ENCODE measurements at regions not wholly inside any gene's neighbourhood (a gene's known extent, or its start where the extent isn't known, plus 50 kb on each side); places are given as distances from the start of the nearest gene placed in this dataset.
A peak's percentile ranks its signal among the peaks of the same experiment; 100 is the strongest.

GRCh38 chr2:23015651-23016200 is 369.3 kb upstream of the KLHL29 start:
- Mint-ChIP-seq H3K4me3 (no peak overlapping the region), H3K27ac (ENCODE audit: unreplicated experiment) (no peak overlapping the region), H3K27me3 (ENCODE audit: low read depth) (no peaks in the 10 kb centered on the region), H3K36me3 (ENCODE audit: low read depth) (no peaks in the 10 kb centered on the region), H3K4me1 (peaks cover 22% of the 10 kb centered on the region), H3K9me3 (no peaks in the 10 kb centered on the region)
- no peak for DNase-seq (ENCODE audit: low read depth, low spot score)
- no peak for TF ChIP-seq CTCF (conservative IDR thresholded peaks at IDR 0.05)

- Mint-ChIP-seq H3K4me1 (peaks cover 34% of the 10 kb centered on the region), H3K27me3 (ENCODE audit: low read depth) (no peaks in the 10 kb centered on the region), H3K36me3 (ENCODE audit: low read depth) (no peaks in the 10 kb centered on the region), H3K9me3 (peaks cover 5% of the 10 kb centered on the region), H3K27ac (ENCODE audit: unreplicated experiment) (peak overlapping the region; percentile 51), H3K4me3 (no peak overlapping the region)
- TF ChIP-seq CTCF (conservative IDR thresholded peaks at IDR 0.05), result no peak
- peak; percentile 12 for DNase-seq (ENCODE audit: low read depth, low spot score)
These were observed 365.5 kb upstream of the KLHL29 start for GRCh38 chr2:23019476-23019875.

GRCh38 chr2:23020659-23021058 is 364.3 kb upstream of the KLHL29 start:
- H3K27me3 Mint-ChIP-seq (ENCODE audit: low read depth), result no peaks in the 10 kb centered on the region
- no peak for DNase-seq (ENCODE audit: low read depth, low spot score)
- no peak for TF ChIP-seq CTCF (conservative IDR thresholded peaks at IDR 0.05)
- H3K36me3 Mint-ChIP-seq (ENCODE audit: low read depth), result no peaks in the 10 kb centered on the region
- H3K9me3 Mint-ChIP-seq, result peaks cover 5% of the 10 kb centered on the region
- H3K4me3 Mint-ChIP-seq, result no peak overlapping the region
- H3K4me1 Mint-ChIP-seq, result peaks cover 34% of the 10 kb centered on the region
- H3K27ac Mint-ChIP-seq (ENCODE audit: unreplicated experiment), result peak overlapping the region; percentile 22

GRCh38 chr2:23021311-23022120 is 363.5 kb upstream of the KLHL29 start:
- H3K4me3 Mint-ChIP-seq, result no peak overlapping the region
- H3K4me1 Mint-ChIP-seq, result peaks cover 34% of the 10 kb centered on the region
- H3K9me3 Mint-ChIP-seq, result peaks cover 5% of the 10 kb centered on the region
- H3K27ac Mint-ChIP-seq (ENCODE audit: unreplicated experiment), result no peak overlapping the region
- H3K27me3 Mint-ChIP-seq (ENCODE audit: low read depth), result no peaks in the 10 kb centered on the region
- no peak for TF ChIP-seq CTCF (conservative IDR thresholded peaks at IDR 0.05)
- DNase-seq (ENCODE audit: low read depth, low spot score), result no peak
- H3K36me3 Mint-ChIP-seq (ENCODE audit: low read depth), result no peaks in the 10 kb centered on the region

GRCh38 chr2:23023722-23024121 is 361.3 kb upstream of the KLHL29 start:
- Mint-ChIP-seq H3K36me3 (ENCODE audit: low read depth) (no peaks in the 10 kb centered on the region), H3K9me3 (peaks cover 5% of the 10 kb centered on the region), H3K27ac (ENCODE audit: unreplicated experiment) (peak overlapping the region; percentile 77), H3K27me3 (ENCODE audit: low read depth) (no peaks in the 10 kb centered on the region), H3K4me3 (no peak overlapping the region), H3K4me1 (peaks cover 42% of the 10 kb centered on the region)
- TF ChIP-seq CTCF (conservative IDR thresholded peaks at IDR 0.05), result no peak
- DNase-seq (ENCODE audit: low read depth, low spot score), result no peak

Measured in neural crest cell (in vitro differentiated cells).